Stomach (tissue), 4 donors: ENCODE measurements at regions not wholly inside any gene's neighbourhood (a gene's known extent, or its start where the extent isn't known, plus 50 kb on each side); places are given as distances from the start of the nearest gene placed in this dataset.

Source experiments
- POLR2A ChIP-seq, 4 donors: fragments of 450-650 bp; IDR thresholded peaks; one replicate each; pipeline ENCODE4 v1.6.1; 2016; ENCODE audit warnings: antibody characterized with exemption in 4 of 4, control low read depth in 2 of 4, mild to moderate bottlenecking in 1 of 4, moderate library complexity in 1 of 4
- POLR2AphosphoS5 ChIP-seq, 3 donors: sonication (generic); formaldehyde crosslinking; IDR thresholded peaks; one replicate each; pipeline ENCODE4 v1.6.1; 2016; ENCODE audit warnings: antibody characterized with exemption in 3 of 3
- TF ChIP-seq, protein P1 (sequence below), 7 experiments: fragments of 450-650 bp in 4 of 7; fragments of 200-600 bp in 3 of 7; sonication (generic) in 3 of 7; IDR thresholded peaks; one replicate each; pipeline ENCODE4 v1.5.1; 2016 to 2019; ENCODE audit warnings: antibody characterized with exemption in 7 of 7, control low read depth in 2 of 7, mild to moderate bottlenecking in 1 of 7

DNA sequence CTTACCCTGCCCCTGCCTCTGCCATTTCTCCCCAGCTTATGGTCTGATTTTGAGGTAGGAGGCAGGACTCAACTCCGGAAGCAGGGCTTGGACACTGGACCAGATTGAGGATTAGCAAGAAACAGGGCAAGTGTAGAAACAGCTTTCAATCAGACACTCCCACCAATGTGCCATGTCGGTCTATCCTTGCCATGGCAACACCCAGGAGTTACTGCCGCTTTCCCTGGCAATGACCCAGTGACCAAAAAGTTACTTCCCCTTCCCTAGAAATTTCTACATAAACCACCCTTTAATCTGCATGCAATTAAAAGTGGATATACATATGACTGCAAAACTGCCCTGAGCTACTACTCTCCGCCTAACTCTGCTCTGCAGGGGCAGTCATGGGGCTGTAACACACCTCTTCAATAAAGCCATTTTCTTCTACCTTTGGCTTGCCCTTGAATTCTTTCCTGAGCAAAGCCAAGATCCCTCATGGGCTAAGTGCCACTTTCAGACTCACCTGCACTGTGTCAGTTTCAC is 156.7 kb downstream of the LPIN1 start:
- TF ChIP-seq, protein P1, sequence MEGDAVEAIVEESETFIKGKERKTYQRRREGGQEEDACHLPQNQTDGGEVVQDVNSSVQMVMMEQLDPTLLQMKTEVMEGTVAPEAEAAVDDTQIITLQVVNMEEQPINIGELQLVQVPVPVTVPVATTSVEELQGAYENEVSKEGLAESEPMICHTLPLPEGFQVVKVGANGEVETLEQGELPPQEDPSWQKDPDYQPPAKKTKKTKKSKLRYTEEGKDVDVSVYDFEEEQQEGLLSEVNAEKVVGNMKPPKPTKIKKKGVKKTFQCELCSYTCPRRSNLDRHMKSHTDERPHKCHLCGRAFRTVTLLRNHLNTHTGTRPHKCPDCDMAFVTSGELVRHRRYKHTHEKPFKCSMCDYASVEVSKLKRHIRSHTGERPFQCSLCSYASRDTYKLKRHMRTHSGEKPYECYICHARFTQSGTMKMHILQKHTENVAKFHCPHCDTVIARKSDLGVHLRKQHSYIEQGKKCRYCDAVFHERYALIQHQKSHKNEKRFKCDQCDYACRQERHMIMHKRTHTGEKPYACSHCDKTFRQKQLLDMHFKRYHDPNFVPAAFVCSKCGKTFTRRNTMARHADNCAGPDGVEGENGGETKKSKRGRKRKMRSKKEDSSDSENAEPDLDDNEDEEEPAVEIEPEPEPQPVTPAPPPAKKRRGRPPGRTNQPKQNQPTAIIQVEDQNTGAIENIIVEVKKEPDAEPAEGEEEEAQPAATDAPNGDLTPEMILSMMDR (IDR thresholded peaks at IDR 0.05), result no peak
- TF ChIP-seq POLR2AphosphoS5 (IDR thresholded peaks at IDR 0.05), result no peak
- TF ChIP-seq POLR2A (IDR thresholded peaks at IDR 0.05), result no peak
